Liver (tissue), 8 donors: ENCODE measurements at regions not wholly inside any gene's neighbourhood (a gene's known extent, or its start where the extent isn't known, plus 50 kb on each side); places are given as distances from the start of the nearest gene placed in this dataset.

Experiments used
- DNase-seq: peaks from one replicate; pipeline ENCODE4 v3.0.0-alpha.2; 2017; ENCODE audit warnings: low spot score
- H3K27ac ChIP-seq, 2 donors: one replicate each; pipeline ENCODE4 v1.7.0; 2013; ENCODE audit warnings: inconsistent platforms in 2 of 2, low read length in 2 of 2, control low read depth in 1 of 2, low read depth in 1 of 2, mild to moderate bottlenecking in 1 of 2
- H3K27me3 ChIP-seq, 4 donors: one replicate each; pipeline versions ENCODE4 v1.6.1 to v1.7.0; 2013; ENCODE audit warnings: low read length in 3 of 4, inconsistent platforms in 1 of 4, mild to moderate bottlenecking in 1 of 4, moderate library complexity in 1 of 4; ENCODE audit not compliant: control insufficient read depth in 4 of 4, insufficient read depth in 4 of 4
- H3K36me3 ChIP-seq, 4 donors: one replicate each; pipeline versions ENCODE4 v1.6.1 to v1.7.0; 2013; ENCODE audit warnings: low read length in 3 of 4, mild to moderate bottlenecking in 3 of 4, low read depth in 1 of 4, moderate library complexity in 1 of 4; ENCODE audit not compliant: control insufficient read depth in 4 of 4, insufficient read depth in 3 of 4
- H3K4me1 ChIP-seq, 4 donors: one replicate each; pipeline versions ENCODE4 v1.6.1 to v1.7.0; 2013; ENCODE audit warnings: low read length in 3 of 4, mild to moderate bottlenecking in 3 of 4, moderate library complexity in 1 of 4; ENCODE audit not compliant: control insufficient read depth in 4 of 4, insufficient read depth in 4 of 4
- H3K4me3 ChIP-seq, 3 donors: one replicate each; pipeline versions ENCODE4 v1.6.1 to v1.7.0; 2013; ENCODE audit warnings: low read length in 3 of 3, control low read depth in 1 of 3, low read depth in 1 of 3, mild to moderate bottlenecking in 1 of 3
- H3K9ac ChIP-seq, 2 donors: one replicate each; pipeline ENCODE4 v1.7.0; 2013; ENCODE audit warnings: low read length in 2 of 2, mild to moderate bottlenecking in 2 of 2, moderate library complexity in 2 of 2, control low read depth in 1 of 2, low read depth in 1 of 2
- H3K9me3 ChIP-seq, 4 donors: one replicate each; pipeline versions ENCODE4 v1.6.1 to v1.7.0; 2013; ENCODE audit warnings: low read length in 3 of 4; ENCODE audit not compliant: control insufficient read depth in 4 of 4
- EGR1 ChIP-seq, 2 donors: IDR thresholded peaks; 2 replicates each; pipeline ENCODE4 v1.6.1; 2016 to 2018; ENCODE audit warnings: antibody characterized with exemption in 2 of 2, low read depth in 2 of 2
- FOXA1 ChIP-seq: IDR thresholded peaks from 2 replicates; pipeline ENCODE4 v1.6.1; 2016; ENCODE audit warnings: antibody characterized with exemption
- FOXA2 ChIP-seq: IDR thresholded peaks from 2 replicates; pipeline ENCODE4 v1.6.1; 2016; ENCODE audit warnings: antibody characterized with exemption
- GABPA ChIP-seq, 2 donors: IDR thresholded peaks in 1 of 2; conservative IDR thresholded peaks in 1 of 2; 2 replicates each; pipeline ENCODE4 v1.6.1; 2016; ENCODE audit warnings: antibody characterized with exemption in 2 of 2, mild to moderate bottlenecking in 1 of 2, moderate library complexity in 1 of 2
- HNF4A ChIP-seq, 2 donors: conservative IDR thresholded peaks; 2 replicates each; pipeline ENCODE4 v1.6.1; 2016; ENCODE audit warnings: antibody characterized with exemption in 2 of 2, mild to moderate bottlenecking in 2 of 2
- HNF4G ChIP-seq: IDR thresholded peaks from 2 replicates; pipeline ENCODE4 v1.6.1; 2016; ENCODE audit warnings: antibody characterized with exemption
- JUND ChIP-seq, 2 donors: IDR thresholded peaks; 2 replicates each; pipeline ENCODE4 v1.6.1; 2016; ENCODE audit warnings: antibody characterized with exemption in 2 of 2
- NR2F2 ChIP-seq: IDR thresholded peaks from 2 replicates; pipeline ENCODE4 v1.6.1; 2016; ENCODE audit warnings: antibody characterized with exemption
- RAD21 ChIP-seq, 2 donors: IDR thresholded peaks; 2 replicates each; pipeline ENCODE4 v1.6.1; 2016; ENCODE audit warnings: antibody characterized with exemption in 2 of 2, mild to moderate bottlenecking in 2 of 2
- RXRA ChIP-seq, 2 donors: IDR thresholded peaks; 2 replicates each; pipeline ENCODE4 v1.6.1; 2017 to 2018; ENCODE audit warnings: antibody characterized with exemption in 2 of 2, mild to moderate bottlenecking in 1 of 2
- SP1 ChIP-seq: IDR thresholded peaks from 2 replicates; pipeline ENCODE4 v1.6.1; 2018; ENCODE audit warnings: antibody characterized with exemption, mild to moderate bottlenecking
- TAF1 ChIP-seq: conservative IDR thresholded peaks from 2 replicates; pipeline ENCODE4 v1.6.1; 2016; ENCODE audit warnings: antibody characterized with exemption, mild to moderate bottlenecking
- WGBS: extraction: QIAGEN DNeasy Blood & Tissue Kit; methylation state at CpG from one replicate; pipeline ENCODE4 v1.1.7; 2013; 5-methylcytosine and 5-hydroxymethylcytosine counted together
- TF ChIP-seq, protein P1 (sequence below): IDR thresholded peaks from 2 replicates; pipeline ENCODE4 v1.6.1; 2016; ENCODE audit warnings: antibody characterized with exemption, mild to moderate bottlenecking
- TF ChIP-seq, protein P2 (sequence below): IDR thresholded peaks from 2 replicates; pipeline ENCODE4 v1.6.1; 2016; ENCODE audit warnings: antibody characterized with exemption
- TF ChIP-seq, protein P3 (sequence below): IDR thresholded peaks from 2 replicates; pipeline ENCODE4 v1.6.1; 2016; ENCODE audit warnings: antibody characterized with exemption
- TF ChIP-seq, protein P4 (sequence below): IDR thresholded peaks from 2 replicates; pipeline ENCODE4 v1.6.1; 2016; ENCODE audit warnings: antibody characterized with exemption
- TF ChIP-seq, protein P5 (sequence below): fragments of 150-350 bp; IDR thresholded peaks from 2 replicates; pipeline ENCODE4 v1.5.1; 2017; ENCODE audit warnings: improper control_type of control experiment, low read depth, low read length; ENCODE audit not compliant: missing input control
- donor health status: healthy.
- donor health status: healthy.
- donor health status: healthy.
- donor health status: healthy.
- donor health status: healthy.

DNA sequence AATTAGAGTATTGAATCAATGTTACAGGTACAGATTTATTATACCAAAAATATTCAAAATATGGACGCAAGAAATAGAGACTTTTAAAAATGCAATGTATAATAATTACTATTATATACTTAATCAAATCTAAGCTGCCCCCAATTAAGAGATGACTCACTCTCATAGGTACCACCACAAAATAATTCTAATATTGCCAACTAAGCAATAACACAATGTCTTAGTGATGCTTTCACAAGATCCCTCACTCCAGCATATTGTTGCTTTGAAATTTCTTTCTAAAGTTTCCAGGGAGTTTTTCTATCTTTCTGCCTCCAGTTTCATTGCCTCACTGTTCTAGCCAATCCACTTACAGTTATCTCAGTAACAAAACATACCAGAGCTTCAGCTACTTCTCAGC, 270.0 kb upstream of the PABPC4L start:
- no peak for DNase-seq
- H3K27ac ChIP-seq: no peak overlapping the region
- H3K4me1 ChIP-seq: no peaks in the 10 kb centered on the region
- H3K9ac ChIP-seq: no peak overlapping the region
- WGBS: 77% methylated on average over 1 of the region's 1 CpG
- no peaks in the 10 kb centered on the region for H3K27me3 ChIP-seq
- H3K36me3 ChIP-seq: no peaks in the 10 kb centered on the region
- no peaks in the 10 kb centered on the region for H3K9me3 ChIP-seq
- no peak overlapping the region for H3K4me3 ChIP-seq
- TF ChIP-seq FOXA1 (no peak), NR2F2 (no peak), GABPA (IDR thresholded peaks at IDR 0.05 in 1 of 2, conservative IDR thresholded peaks at IDR 0.05 in 1 of 2) (no peak), RAD21 (IDR thresholded peaks at IDR 0.05) (no peak), JUND (IDR thresholded peaks at IDR 0.05) (no peak), TAF1 (no peak), EGR1 (IDR thresholded peaks at IDR 0.05; ENCODE audit: low read depth in 2 of 2) (no peak), FOXA2 (no peak), RXRA (IDR thresholded peaks at IDR 0.05) (no peak), SP1 (no peak), HNF4A (conservative IDR thresholded peaks at IDR 0.05) (no peak), HNF4G (no peak)
- TF ChIP-seq, protein P1, sequence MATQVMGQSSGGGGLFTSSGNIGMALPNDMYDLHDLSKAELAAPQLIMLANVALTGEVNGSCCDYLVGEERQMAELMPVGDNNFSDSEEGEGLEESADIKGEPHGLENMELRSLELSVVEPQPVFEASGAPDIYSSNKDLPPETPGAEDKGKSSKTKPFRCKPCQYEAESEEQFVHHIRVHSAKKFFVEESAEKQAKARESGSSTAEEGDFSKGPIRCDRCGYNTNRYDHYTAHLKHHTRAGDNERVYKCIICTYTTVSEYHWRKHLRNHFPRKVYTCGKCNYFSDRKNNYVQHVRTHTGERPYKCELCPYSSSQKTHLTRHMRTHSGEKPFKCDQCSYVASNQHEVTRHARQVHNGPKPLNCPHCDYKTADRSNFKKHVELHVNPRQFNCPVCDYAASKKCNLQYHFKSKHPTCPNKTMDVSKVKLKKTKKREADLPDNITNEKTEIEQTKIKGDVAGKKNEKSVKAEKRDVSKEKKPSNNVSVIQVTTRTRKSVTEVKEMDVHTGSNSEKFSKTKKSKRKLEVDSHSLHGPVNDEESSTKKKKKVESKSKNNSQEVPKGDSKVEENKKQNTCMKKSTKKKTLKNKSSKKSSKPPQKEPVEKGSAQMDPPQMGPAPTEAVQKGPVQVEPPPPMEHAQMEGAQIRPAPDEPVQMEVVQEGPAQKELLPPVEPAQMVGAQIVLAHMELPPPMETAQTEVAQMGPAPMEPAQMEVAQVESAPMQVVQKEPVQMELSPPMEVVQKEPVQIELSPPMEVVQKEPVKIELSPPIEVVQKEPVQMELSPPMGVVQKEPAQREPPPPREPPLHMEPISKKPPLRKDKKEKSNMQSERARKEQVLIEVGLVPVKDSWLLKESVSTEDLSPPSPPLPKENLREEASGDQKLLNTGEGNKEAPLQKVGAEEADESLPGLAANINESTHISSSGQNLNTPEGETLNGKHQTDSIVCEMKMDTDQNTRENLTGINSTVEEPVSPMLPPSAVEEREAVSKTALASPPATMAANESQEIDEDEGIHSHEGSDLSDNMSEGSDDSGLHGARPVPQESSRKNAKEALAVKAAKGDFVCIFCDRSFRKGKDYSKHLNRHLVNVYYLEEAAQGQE: no peak
- TF ChIP-seq, protein P2, sequence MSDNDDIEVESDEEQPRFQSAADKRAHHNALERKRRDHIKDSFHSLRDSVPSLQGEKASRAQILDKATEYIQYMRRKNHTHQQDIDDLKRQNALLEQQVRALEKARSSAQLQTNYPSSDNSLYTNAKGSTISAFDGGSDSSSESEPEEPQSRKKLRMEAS: no peak
- TF ChIP-seq, protein P3, sequence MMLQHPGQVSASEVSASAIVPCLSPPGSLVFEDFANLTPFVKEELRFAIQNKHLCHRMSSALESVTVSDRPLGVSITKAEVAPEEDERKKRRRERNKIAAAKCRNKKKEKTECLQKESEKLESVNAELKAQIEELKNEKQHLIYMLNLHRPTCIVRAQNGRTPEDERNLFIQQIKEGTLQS: no peak
- TF ChIP-seq, protein P4, sequence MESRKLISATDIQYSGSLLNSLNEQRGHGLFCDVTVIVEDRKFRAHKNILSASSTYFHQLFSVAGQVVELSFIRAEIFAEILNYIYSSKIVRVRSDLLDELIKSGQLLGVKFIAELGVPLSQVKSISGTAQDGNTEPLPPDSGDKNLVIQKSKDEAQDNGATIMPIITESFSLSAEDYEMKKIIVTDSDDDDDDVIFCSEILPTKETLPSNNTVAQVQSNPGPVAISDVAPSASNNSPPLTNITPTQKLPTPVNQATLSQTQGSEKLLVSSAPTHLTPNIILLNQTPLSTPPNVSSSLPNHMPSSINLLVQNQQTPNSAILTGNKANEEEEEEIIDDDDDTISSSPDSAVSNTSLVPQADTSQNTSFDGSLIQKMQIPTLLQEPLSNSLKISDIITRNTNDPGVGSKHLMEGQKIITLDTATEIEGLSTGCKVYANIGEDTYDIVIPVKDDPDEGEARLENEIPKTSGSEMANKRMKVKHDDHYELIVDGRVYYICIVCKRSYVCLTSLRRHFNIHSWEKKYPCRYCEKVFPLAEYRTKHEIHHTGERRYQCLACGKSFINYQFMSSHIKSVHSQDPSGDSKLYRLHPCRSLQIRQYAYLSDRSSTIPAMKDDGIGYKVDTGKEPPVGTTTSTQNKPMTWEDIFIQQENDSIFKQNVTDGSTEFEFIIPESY: no peak
- TF ChIP-seq, protein P5, sequence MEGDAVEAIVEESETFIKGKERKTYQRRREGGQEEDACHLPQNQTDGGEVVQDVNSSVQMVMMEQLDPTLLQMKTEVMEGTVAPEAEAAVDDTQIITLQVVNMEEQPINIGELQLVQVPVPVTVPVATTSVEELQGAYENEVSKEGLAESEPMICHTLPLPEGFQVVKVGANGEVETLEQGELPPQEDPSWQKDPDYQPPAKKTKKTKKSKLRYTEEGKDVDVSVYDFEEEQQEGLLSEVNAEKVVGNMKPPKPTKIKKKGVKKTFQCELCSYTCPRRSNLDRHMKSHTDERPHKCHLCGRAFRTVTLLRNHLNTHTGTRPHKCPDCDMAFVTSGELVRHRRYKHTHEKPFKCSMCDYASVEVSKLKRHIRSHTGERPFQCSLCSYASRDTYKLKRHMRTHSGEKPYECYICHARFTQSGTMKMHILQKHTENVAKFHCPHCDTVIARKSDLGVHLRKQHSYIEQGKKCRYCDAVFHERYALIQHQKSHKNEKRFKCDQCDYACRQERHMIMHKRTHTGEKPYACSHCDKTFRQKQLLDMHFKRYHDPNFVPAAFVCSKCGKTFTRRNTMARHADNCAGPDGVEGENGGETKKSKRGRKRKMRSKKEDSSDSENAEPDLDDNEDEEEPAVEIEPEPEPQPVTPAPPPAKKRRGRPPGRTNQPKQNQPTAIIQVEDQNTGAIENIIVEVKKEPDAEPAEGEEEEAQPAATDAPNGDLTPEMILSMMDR: no peak

DNA sequence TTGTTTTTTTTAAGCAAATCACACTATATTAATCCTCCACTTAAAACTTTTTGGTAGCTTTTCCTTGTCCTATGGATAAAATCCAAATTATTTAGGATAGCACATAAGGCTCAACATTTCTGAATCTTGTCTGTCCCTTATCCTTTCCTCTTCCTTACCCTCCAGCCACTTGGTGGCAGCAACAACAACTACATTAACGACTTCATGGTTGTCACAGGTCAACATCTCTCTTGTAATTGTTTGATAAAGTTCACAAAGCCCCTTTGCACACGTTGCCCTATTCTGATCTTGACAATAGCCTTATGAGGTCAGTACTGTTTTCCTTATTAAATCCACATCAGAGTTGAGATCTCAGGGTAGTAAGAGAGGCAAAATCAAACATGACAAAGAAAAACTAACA, 269.0 kb upstream of the PABPC4L start:
- WGBS: 6% methylated on average over 2 of the region's 2 CpGs
- no peak overlapping the region for H3K4me3 ChIP-seq
- no peak for DNase-seq
- no peaks in the 10 kb centered on the region for H3K9me3 ChIP-seq
- TF ChIP-seq, protein P5: peak; percentile 23
- TF ChIP-seq RAD21 (IDR thresholded peaks at IDR 0.05): peak; percentile 45 to 69
- no peak for TF ChIP-seq SP1
- no peaks in the 10 kb centered on the region for H3K4me1 ChIP-seq
- no peak overlapping the region for H3K27ac ChIP-seq
- H3K36me3 ChIP-seq: no peaks in the 10 kb centered on the region
- H3K27me3 ChIP-seq: no peaks in the 10 kb centered on the region
- no peak overlapping the region for H3K9ac ChIP-seq
